ENCODE measurements at regions not wholly inside any gene's neighbourhood (a gene's known extent, or its start where the extent isn't known, plus 50 kb on each side); places are given as distances from the start of the nearest gene placed in this dataset.

DNA sequence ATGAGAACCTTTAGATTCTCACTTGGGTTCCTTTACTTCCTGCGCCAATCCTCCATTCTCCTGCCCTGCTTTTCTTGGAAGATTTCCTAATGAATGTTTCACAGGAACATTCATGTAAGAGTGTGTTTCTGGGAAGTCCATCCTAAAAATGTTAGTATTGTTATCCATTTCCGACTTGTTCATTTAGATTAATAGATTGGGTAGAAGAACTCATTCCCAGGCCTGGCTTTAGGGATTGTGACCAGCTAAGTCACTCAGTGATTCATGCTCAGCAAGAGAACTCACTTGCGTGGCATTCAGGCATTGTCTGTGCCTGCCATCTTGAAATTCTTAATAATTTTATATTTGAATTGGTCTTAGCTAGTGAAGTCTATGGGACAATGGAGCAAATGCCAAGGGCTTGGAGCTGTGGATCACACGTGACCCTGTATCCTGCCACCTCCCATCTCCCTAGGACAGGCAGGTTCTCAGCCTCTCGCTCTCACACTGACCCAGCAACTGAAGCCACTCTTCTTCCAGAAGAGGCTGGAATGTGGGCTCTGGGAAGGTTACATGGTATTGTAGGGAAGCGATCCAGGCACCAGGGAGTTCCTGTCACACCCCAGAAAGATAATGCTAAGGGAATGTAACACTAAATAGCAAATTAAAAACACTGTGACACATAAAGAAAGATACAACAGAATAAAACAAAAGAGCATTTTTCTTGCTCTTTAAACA, 562.1 kb downstream of the TMA16 start:
- DNase-seq (ENCODE audit: extremely low read depth, insufficient read length), result no peak

DNA sequence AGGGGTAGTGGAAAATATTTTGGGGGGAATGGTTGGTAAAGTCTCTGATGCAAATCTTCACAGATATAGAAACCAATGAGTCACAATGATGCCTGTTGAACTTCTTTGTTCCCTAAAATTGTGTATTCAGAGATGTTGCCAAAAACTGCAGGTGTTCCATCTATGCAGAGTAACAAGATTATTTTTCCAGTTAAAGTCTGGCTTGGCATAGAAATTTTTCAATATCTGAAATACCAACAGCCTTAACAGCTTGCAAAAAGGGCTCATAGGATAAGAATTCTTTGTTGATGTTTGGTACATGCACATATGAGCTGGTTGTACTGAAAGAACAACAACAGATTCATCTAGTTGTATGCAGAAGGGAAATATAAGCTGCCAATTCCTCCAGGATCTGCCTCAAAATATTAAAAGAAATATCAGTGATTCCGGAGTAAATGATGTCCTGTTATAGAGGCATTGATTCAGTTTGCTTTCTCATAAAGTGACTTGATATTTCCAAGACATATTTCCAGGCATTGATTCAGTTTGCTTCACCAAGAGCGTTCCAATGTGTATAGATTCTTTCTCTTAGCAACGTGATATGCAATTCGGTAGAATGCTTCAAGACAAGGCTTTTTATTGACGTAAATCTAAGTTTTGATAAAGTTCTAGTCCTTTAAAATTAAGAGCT, 564.4 kb downstream of the TMA16 start:
- no peaks in the 10 kb centered on the region for H3K27me3 ChIP-seq (replicated peaks; ENCODE audit: control insufficient read depth, insufficient read depth, low read length)
- H3K36me3 ChIP-seq (ENCODE audit: control insufficient read depth, insufficient read depth, low read length), result no peaks in the 10 kb centered on the region
- H3K4me3 ChIP-seq (replicated peaks; ENCODE audit: low read depth, low read length), result no peak overlapping the region
- DNase-seq (ENCODE audit: extremely low read depth, insufficient read length), result no peak
- TF ChIP-seq CTCF (IDR thresholded peaks at IDR 0.05; ENCODE audit: insufficient read depth, low read length, poor library complexity, severe bottlenecking), result no peak

More for the DNA sequence above, 562.1 kb downstream of the TMA16 start:
- no peaks in the 10 kb centered on the region for H3K36me3 ChIP-seq (ENCODE audit: control insufficient read depth, insufficient read depth, low read length)
- no peak overlapping the region for H3K4me3 ChIP-seq (replicated peaks; ENCODE audit: low read depth, low read length)
- no peaks in the 10 kb centered on the region for H3K27me3 ChIP-seq (replicated peaks; ENCODE audit: control insufficient read depth, insufficient read depth, low read length)
- TF ChIP-seq CTCF (IDR thresholded peaks at IDR 0.05; ENCODE audit: insufficient read depth, low read length, poor library complexity, severe bottlenecking), result no peak

DNA sequence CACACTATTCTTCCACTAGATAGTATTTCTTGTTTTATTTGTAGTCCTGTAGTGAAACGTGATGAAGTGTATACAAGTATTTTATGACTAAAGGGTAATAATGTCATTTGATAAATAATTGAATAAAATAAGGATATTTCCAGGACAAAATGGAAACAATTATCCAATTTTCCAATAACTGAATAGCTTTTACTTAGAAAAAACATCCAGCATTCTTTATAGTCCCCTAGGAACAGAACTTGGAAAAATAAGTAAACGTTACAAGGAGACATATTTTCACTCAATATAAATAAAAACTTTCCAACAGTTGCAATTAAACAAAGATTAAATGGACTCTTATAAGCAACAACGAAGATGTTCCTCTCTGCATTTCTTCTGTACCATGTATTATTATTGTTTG, 566.0 kb downstream of the TMA16 start:
- DNase-seq (ENCODE audit: extremely low read depth, insufficient read length), result no peak
- H3K4me3 ChIP-seq (replicated peaks; ENCODE audit: low read depth, low read length), result no peak overlapping the region
- H3K36me3 ChIP-seq (ENCODE audit: control insufficient read depth, insufficient read depth, low read length), result no peaks in the 10 kb centered on the region
- TF ChIP-seq CTCF (IDR thresholded peaks at IDR 0.05; ENCODE audit: insufficient read depth, low read length, poor library complexity, severe bottlenecking), result no peak
- no peaks in the 10 kb centered on the region for H3K27me3 ChIP-seq (replicated peaks; ENCODE audit: control insufficient read depth, insufficient read depth, low read length)

DNA sequence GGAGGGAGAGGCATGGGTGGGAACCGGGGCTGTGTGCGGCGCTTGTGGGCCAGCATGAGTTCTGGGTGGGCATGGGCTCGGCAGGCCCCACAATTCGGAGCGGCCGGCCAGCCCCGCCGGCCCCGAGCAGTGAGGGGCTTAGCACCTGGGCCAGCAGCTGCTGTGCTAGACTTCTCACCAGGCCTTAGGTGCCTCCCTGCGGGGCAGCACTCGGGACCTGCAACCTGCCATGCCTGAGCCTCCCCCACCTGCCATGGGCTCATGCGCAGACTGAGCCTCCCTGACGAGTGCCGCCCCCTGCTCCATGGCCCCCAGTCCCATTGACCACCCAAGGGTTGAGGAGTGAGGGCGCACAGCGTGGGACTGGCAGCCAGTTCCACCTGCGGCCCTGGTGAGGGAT, 573.9 kb downstream of the TMA16 start:
- Histone ChIP-seq H3K27me3 (replicated peaks; ENCODE audit: control insufficient read depth, insufficient read depth, low read length) (no peaks in the 10 kb centered on the region), H3K36me3 (ENCODE audit: control insufficient read depth, insufficient read depth, low read length) (no peaks in the 10 kb centered on the region), H3K4me3 (replicated peaks; ENCODE audit: low read depth, low read length) (no peak overlapping the region)
- TF ChIP-seq CTCF (IDR thresholded peaks at IDR 0.05; ENCODE audit: insufficient read depth, low read length, poor library complexity, severe bottlenecking), result no peak
- peak; percentile 1 for DNase-seq (ENCODE audit: extremely low read depth, insufficient read length)

GRCh38 chr4:164070625-164071024, 576.1 kb downstream of the TMA16 start:
- Histone ChIP-seq H3K27me3 (replicated peaks; ENCODE audit: control insufficient read depth, insufficient read depth, low read length) (no peaks in the 10 kb centered on the region), H3K4me3 (replicated peaks; ENCODE audit: low read depth, low read length) (no peak overlapping the region), H3K36me3 (ENCODE audit: control insufficient read depth, insufficient read depth, low read length) (no peaks in the 10 kb centered on the region)
- TF ChIP-seq CTCF (IDR thresholded peaks at IDR 0.05; ENCODE audit: insufficient read depth, low read length, poor library complexity, severe bottlenecking), result no peak
- DNase-seq (ENCODE audit: extremely low read depth, insufficient read length), result no peak

Measured in GM06990 (cell line).